HFFc6 (cell line): ENCODE measurements at regions not wholly inside any gene's neighbourhood (a gene's known extent, or its start where the extent isn't known, plus 50 kb on each side); places are given as distances from the start of the nearest gene placed in this dataset.
A peak's percentile ranks its signal among the peaks of the same experiment; 100 is the strongest.

ENCODE experiments used
- DNase-seq: peaks from one replicate; pipeline ENCODE4 v3.0.0-alpha.2; 2018
- H3K27ac Mint-ChIP-seq: 2 replicates; pipeline ENCODE4 v1.8.0; 2020; ENCODE audit warnings: mild to moderate bottlenecking, mixed read lengths
- H3K27me3 Mint-ChIP-seq: 2 replicates; pipeline ENCODE4 v1.8.0; 2021; ENCODE audit warnings: mild to moderate bottlenecking, moderate library complexity, mixed read lengths; ENCODE audit not compliant: insufficient read depth
- H3K36me3 Mint-ChIP-seq: 2 replicates; pipeline ENCODE4 v1.8.0; 2021; ENCODE audit warnings: low read depth, mixed read lengths
- H3K4me1 Mint-ChIP-seq: 2 replicates; pipeline ENCODE4 v1.8.0; 2020; ENCODE audit warnings: low read depth, mixed read lengths
- H3K4me3 Mint-ChIP-seq: 2 replicates; pipeline ENCODE4 v1.8.0; 2020; ENCODE audit warnings: mild to moderate bottlenecking, moderate library complexity, mixed read lengths
- H3K9me3 Mint-ChIP-seq: 2 replicates; pipeline ENCODE4 v1.8.0; 2020; ENCODE audit warnings: mild to moderate bottlenecking, mixed read lengths
- CTCF ChIP-seq: fragments of 200-600 bp; sonication (generic); IDR thresholded peaks from 2 replicates; pipeline ENCODE4 v1.5.0; 2021; ENCODE audit warnings: antibody characterized with exemption, mild to moderate bottlenecking

- H3K27ac Mint-ChIP-seq, result no peak overlapping the region
- no peak for DNase-seq
Observed at GRCh38 chr4:22970665-22971064, 277.9 kb downstream of the GBA3 start.

DNA sequence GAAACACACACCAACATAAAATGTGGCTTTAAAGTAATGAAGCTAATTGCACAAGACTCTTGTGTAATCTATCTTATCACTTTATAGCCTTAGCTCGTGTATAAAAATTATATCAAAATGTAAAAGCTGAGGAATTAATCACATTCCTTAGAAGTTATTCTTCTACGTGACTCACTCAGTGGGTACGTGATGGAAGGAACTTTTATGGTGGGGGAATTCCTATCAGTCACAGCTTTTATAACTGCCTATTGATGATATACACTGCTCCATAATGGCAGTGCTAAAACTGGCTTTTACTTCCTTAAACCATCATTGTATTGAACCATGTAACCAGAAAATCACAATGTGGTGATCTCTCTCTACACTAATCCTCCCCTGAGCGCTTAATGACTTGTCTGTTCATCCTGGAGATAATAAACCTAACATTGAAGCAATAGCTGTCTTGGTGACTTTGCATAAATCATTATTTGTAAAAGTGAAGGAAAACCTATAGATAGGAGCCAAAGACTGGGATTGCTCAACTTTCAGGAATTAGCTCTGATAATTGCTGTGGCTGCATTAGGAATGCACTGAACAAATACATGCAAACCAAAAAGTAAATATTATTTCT, 276.7 kb downstream of the GBA3 start:
- DNase-seq, result no peak
- H3K4me1 Mint-ChIP-seq, result no peaks in the 10 kb centered on the region
- H3K27ac Mint-ChIP-seq, result no peak overlapping the region
- H3K9me3 Mint-ChIP-seq, result peaks cover 29% of the 10 kb centered on the region
- no peaks in the 10 kb centered on the region for H3K36me3 Mint-ChIP-seq
- TF ChIP-seq CTCF, result no peak
- H3K27me3 Mint-ChIP-seq, result no peaks in the 10 kb centered on the region
- H3K4me3 Mint-ChIP-seq, result no peak overlapping the region

More at GRCh38 chr4:22970665-22971064, 277.9 kb downstream of the GBA3 start:
- no peak overlapping the region for H3K4me3 Mint-ChIP-seq
- no peaks in the 10 kb centered on the region for H3K4me1 Mint-ChIP-seq
- H3K36me3 Mint-ChIP-seq, result no peaks in the 10 kb centered on the region
- no peaks in the 10 kb centered on the region for H3K27me3 Mint-ChIP-seq
- TF ChIP-seq CTCF, result no peak
- H3K9me3 Mint-ChIP-seq, result peaks cover 26% of the 10 kb centered on the region

GRCh38 chr4:22962295-22962694, 269.6 kb downstream of the GBA3 start:
- peaks cover 1% of the 10 kb centered on the region; the same call in 1 of the 2 replicates for H3K27me3 Mint-ChIP-seq
- DNase-seq, result no peak
- H3K36me3 Mint-ChIP-seq, result no peaks in the 10 kb centered on the region
- peak; percentile 56; the same call in 1 of the 2 replicates for TF ChIP-seq CTCF
- no peak overlapping the region for H3K4me3 Mint-ChIP-seq
- no peaks in the 10 kb centered on the region for H3K4me1 Mint-ChIP-seq
- peaks cover 48% of the 10 kb centered on the region for H3K9me3 Mint-ChIP-seq
- no peak overlapping the region for H3K27ac Mint-ChIP-seq

GRCh38 chr4:22959483-22959882, 266.7 kb downstream of the GBA3 start:
- H3K9me3 Mint-ChIP-seq, result peaks cover 37% of the 10 kb centered on the region
- H3K27ac Mint-ChIP-seq, result no peak overlapping the region
- no peak overlapping the region for H3K4me3 Mint-ChIP-seq
- no peaks in the 10 kb centered on the region for H3K4me1 Mint-ChIP-seq
- H3K36me3 Mint-ChIP-seq, result no peaks in the 10 kb centered on the region
- H3K27me3 Mint-ChIP-seq, result peaks cover 1% of the 10 kb centered on the region; the same call in 1 of the 2 replicates
- no peak for DNase-seq
- no peak for TF ChIP-seq CTCF

DNA sequence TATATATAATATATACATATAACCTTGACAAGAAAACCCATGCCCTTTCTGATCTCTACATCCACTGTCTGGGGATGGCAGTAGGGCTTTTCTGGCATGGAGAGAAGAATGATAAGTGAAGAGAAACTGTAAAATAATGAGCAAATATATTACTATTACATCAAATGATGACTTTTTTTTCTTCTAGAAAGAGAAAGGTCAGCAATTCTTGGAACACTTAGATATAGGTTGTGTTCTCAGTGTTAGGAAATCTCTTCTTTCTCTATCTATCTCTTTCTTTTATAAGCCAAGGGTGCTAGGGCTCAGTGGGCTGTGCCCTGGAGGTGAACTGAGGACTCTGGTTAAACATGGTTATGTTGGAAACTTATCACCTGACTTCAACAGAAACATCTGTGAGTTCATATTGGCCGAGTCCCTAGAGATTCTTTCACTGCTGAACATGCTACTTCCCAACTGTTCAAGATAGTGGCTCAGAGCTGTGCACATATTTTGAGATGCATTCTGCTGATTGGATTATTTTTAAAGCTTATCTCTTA, 265.1 kb downstream of the GBA3 start:
- DNase-seq, result no peak
- no peak for TF ChIP-seq CTCF

More for the DNA sequence above, 265.1 kb downstream of the GBA3 start:
- H3K27ac Mint-ChIP-seq, result no peak overlapping the region
- peaks cover 1% of the 10 kb centered on the region; the same call in 1 of the 2 replicates for H3K27me3 Mint-ChIP-seq
- no peaks in the 10 kb centered on the region for H3K4me1 Mint-ChIP-seq
- no peaks in the 10 kb centered on the region for H3K36me3 Mint-ChIP-seq
- H3K9me3 Mint-ChIP-seq, result peaks cover 32% of the 10 kb centered on the region
- H3K4me3 Mint-ChIP-seq, result no peak overlapping the region
